ENCODE measurements at regions not wholly inside any gene's neighbourhood (a gene's known extent, or its start where the extent isn't known, plus 50 kb on each side); places are given as distances from the start of the nearest gene placed in this dataset.

DNA sequence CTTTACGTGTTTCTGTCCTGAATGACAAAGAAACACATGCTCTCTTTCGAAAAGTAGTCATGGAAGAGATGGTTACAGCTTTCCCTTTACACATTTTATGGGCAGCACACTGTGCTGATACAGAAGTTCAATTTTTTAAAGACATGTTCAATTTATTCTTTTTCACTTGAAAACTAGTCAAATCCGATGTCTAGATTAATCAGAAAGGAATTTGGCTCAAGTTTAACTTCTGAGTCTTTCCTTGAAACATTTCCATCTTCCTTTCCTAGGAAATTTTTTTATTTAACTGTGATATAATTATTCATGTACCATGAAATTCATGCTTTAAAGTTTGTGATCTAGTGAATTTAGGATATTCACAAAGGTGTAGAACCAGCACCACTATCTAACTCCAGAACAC is 360.1 kb downstream of the TNS3 start:
- no peak for DNase-seq (ENCODE audit: low spot score)
- TF ChIP-seq NR2F2 (IDR thresholded peaks at IDR 0.05) (no peak), RXRA (IDR thresholded peaks at IDR 0.05) (no peak), HNF4A (conservative IDR thresholded peaks at IDR 0.05) (no peak), HNF4G (IDR thresholded peaks at IDR 0.05) (no peak), EGR1 (IDR thresholded peaks at IDR 0.05; ENCODE audit: low read depth in 2 of 2) (no peak), RAD21 (IDR thresholded peaks at IDR 0.05) (no peak), YY1 (IDR thresholded peaks at IDR 0.05) (no peak), JUND (IDR thresholded peaks at IDR 0.05) (no peak), FOXA1 (IDR thresholded peaks at IDR 0.05) (no peak), FOXA2 (IDR thresholded peaks at IDR 0.05) (no peak), TAF1 (conservative IDR thresholded peaks at IDR 0.05) (no peak), SP1 (IDR thresholded peaks at IDR 0.05) (no peak), GABPA (IDR thresholded peaks at IDR 0.05 in 1 of 2, conservative IDR thresholded peaks at IDR 0.05 in 1 of 2) (no peak)
- TF ChIP-seq, protein P1, sequence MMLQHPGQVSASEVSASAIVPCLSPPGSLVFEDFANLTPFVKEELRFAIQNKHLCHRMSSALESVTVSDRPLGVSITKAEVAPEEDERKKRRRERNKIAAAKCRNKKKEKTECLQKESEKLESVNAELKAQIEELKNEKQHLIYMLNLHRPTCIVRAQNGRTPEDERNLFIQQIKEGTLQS (IDR thresholded peaks at IDR 0.05): no peak
- TF ChIP-seq, protein P2, sequence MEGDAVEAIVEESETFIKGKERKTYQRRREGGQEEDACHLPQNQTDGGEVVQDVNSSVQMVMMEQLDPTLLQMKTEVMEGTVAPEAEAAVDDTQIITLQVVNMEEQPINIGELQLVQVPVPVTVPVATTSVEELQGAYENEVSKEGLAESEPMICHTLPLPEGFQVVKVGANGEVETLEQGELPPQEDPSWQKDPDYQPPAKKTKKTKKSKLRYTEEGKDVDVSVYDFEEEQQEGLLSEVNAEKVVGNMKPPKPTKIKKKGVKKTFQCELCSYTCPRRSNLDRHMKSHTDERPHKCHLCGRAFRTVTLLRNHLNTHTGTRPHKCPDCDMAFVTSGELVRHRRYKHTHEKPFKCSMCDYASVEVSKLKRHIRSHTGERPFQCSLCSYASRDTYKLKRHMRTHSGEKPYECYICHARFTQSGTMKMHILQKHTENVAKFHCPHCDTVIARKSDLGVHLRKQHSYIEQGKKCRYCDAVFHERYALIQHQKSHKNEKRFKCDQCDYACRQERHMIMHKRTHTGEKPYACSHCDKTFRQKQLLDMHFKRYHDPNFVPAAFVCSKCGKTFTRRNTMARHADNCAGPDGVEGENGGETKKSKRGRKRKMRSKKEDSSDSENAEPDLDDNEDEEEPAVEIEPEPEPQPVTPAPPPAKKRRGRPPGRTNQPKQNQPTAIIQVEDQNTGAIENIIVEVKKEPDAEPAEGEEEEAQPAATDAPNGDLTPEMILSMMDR (IDR thresholded peaks at IDR 0.05; ENCODE audit: low read depth, low read length, missing input control): no peak
- TF ChIP-seq, protein P3, sequence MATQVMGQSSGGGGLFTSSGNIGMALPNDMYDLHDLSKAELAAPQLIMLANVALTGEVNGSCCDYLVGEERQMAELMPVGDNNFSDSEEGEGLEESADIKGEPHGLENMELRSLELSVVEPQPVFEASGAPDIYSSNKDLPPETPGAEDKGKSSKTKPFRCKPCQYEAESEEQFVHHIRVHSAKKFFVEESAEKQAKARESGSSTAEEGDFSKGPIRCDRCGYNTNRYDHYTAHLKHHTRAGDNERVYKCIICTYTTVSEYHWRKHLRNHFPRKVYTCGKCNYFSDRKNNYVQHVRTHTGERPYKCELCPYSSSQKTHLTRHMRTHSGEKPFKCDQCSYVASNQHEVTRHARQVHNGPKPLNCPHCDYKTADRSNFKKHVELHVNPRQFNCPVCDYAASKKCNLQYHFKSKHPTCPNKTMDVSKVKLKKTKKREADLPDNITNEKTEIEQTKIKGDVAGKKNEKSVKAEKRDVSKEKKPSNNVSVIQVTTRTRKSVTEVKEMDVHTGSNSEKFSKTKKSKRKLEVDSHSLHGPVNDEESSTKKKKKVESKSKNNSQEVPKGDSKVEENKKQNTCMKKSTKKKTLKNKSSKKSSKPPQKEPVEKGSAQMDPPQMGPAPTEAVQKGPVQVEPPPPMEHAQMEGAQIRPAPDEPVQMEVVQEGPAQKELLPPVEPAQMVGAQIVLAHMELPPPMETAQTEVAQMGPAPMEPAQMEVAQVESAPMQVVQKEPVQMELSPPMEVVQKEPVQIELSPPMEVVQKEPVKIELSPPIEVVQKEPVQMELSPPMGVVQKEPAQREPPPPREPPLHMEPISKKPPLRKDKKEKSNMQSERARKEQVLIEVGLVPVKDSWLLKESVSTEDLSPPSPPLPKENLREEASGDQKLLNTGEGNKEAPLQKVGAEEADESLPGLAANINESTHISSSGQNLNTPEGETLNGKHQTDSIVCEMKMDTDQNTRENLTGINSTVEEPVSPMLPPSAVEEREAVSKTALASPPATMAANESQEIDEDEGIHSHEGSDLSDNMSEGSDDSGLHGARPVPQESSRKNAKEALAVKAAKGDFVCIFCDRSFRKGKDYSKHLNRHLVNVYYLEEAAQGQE (IDR thresholded peaks at IDR 0.05): no peak
- TF ChIP-seq, protein P4, sequence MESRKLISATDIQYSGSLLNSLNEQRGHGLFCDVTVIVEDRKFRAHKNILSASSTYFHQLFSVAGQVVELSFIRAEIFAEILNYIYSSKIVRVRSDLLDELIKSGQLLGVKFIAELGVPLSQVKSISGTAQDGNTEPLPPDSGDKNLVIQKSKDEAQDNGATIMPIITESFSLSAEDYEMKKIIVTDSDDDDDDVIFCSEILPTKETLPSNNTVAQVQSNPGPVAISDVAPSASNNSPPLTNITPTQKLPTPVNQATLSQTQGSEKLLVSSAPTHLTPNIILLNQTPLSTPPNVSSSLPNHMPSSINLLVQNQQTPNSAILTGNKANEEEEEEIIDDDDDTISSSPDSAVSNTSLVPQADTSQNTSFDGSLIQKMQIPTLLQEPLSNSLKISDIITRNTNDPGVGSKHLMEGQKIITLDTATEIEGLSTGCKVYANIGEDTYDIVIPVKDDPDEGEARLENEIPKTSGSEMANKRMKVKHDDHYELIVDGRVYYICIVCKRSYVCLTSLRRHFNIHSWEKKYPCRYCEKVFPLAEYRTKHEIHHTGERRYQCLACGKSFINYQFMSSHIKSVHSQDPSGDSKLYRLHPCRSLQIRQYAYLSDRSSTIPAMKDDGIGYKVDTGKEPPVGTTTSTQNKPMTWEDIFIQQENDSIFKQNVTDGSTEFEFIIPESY (IDR thresholded peaks at IDR 0.05): no peak
- TF ChIP-seq, protein P5, sequence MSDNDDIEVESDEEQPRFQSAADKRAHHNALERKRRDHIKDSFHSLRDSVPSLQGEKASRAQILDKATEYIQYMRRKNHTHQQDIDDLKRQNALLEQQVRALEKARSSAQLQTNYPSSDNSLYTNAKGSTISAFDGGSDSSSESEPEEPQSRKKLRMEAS (IDR thresholded peaks at IDR 0.05): no peak
- H3K9me3 ChIP-seq (ENCODE audit: control insufficient read depth in 4 of 4, low read length in 3 of 4): no peaks in the 10 kb centered on the region
- H3K4me1 ChIP-seq (ENCODE audit: control insufficient read depth in 4 of 4, insufficient read depth in 4 of 4, low read length in 3 of 4): no peaks in the 10 kb centered on the region
- no peak overlapping the region for H3K27ac ChIP-seq (ENCODE audit: low read depth in 1 of 2, low read length in 2 of 2)
- H3K9ac ChIP-seq (ENCODE audit: low read depth in 1 of 2, low read length in 2 of 2): no peak overlapping the region
- 87% methylated on average over 3 of the region's 3 CpGs for WGBS
- no peaks in the 10 kb centered on the region for H3K36me3 ChIP-seq (ENCODE audit: control insufficient read depth in 4 of 4, insufficient read depth in 3 of 4, low read depth in 1 of 4, low read length in 3 of 4)
- no peaks in the 10 kb centered on the region for H3K27me3 ChIP-seq (ENCODE audit: control insufficient read depth in 4 of 4, insufficient read depth in 4 of 4, low read length in 3 of 4)
- H3K4me3 ChIP-seq (ENCODE audit: low read depth in 1 of 3, low read length in 3 of 3): no peak overlapping the region

Data from liver (tissue), 8 donors.